C4-2B (cell line): ENCODE measurements at regions not wholly inside any gene's neighbourhood (a gene's known extent, or its start where the extent isn't known, plus 50 kb on each side); places are given as distances from the start of the nearest gene placed in this dataset.

Source experiments
- H3K27ac ChIP-seq: fragments of 450-650 bp; 2 replicates; pipeline ENCODE4 v1.5.1; 2017
- ZFX ChIP-seq: fragments of 450-650 bp; IDR thresholded peaks from 2 replicates; pipeline ENCODE4 v1.6.1; 2017
- TF ChIP-seq, protein P1 (sequence below): fragments of 450-650 bp; conservative IDR thresholded peaks from 2 replicates; pipeline ENCODE4 v1.5.1; 2017; ENCODE audit warnings: mild to moderate bottlenecking

DNA sequence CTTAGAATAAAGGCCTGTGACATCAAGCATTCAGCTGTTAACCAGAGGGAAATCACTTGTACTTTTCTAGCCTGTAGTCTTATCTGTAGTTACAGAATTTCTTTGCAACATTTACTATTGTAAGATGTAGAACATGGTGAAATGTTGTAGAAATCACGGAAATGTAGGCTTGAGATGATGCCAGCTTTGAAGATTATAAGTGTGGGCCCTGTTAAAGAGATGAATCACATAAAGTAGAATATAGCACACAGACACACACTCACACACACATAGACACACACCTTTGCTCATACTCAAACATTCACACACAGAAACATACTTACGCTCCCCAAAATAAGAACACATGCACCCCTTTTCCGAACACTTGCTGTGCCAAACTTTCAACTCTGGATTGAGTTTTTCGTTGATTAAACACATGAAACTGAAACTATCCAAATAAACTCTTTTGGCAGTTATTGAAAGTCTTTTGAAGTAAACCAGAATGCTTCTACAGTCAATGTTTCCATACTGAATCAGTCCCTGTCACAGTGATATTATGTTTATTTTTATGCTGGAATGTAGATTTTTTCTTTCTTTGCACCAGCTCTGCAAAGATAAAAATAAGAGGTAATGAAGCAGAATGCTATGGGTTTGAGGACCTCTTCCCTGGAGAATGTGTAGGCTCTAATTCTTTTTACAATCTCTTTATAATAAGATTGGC lies 230.3 kb upstream of the MEOX2 start:
- TF ChIP-seq, protein P1, sequence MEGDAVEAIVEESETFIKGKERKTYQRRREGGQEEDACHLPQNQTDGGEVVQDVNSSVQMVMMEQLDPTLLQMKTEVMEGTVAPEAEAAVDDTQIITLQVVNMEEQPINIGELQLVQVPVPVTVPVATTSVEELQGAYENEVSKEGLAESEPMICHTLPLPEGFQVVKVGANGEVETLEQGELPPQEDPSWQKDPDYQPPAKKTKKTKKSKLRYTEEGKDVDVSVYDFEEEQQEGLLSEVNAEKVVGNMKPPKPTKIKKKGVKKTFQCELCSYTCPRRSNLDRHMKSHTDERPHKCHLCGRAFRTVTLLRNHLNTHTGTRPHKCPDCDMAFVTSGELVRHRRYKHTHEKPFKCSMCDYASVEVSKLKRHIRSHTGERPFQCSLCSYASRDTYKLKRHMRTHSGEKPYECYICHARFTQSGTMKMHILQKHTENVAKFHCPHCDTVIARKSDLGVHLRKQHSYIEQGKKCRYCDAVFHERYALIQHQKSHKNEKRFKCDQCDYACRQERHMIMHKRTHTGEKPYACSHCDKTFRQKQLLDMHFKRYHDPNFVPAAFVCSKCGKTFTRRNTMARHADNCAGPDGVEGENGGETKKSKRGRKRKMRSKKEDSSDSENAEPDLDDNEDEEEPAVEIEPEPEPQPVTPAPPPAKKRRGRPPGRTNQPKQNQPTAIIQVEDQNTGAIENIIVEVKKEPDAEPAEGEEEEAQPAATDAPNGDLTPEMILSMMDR = no peak
- TF ChIP-seq ZFX = no peak

DNA sequence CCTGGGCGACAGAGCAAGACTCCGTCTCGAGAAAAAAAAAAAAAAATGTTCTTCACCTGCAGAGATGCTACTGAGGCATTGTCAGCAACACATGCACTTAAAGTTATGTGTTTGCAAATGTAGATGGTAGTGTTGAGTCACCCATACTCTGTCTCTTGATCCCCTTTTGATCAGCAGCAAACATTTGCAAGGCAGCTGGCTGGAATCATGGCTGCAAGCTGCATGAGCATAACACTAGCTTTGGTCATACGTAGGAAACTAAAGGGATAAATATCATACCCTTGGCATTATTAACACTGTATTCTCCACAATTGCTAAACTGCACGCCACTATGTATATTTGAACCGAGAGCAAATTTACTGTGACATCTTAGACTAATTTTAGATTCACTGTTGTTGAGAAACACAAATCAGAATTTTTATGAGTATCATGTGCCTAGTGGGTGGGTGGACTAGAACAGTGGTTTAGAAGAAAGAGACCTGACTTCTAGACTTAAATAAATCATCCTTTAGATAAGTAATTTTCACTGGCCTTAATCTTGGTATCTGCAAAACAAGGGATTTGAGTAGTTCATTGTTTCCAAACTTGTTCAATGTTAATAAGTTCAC lies 229.3 kb upstream of the MEOX2 start:
- no peak overlapping the region for H3K27ac ChIP-seq

More for the DNA sequence above, 230.3 kb upstream of the MEOX2 start:
- H3K27ac ChIP-seq = no peak overlapping the region

DNA sequence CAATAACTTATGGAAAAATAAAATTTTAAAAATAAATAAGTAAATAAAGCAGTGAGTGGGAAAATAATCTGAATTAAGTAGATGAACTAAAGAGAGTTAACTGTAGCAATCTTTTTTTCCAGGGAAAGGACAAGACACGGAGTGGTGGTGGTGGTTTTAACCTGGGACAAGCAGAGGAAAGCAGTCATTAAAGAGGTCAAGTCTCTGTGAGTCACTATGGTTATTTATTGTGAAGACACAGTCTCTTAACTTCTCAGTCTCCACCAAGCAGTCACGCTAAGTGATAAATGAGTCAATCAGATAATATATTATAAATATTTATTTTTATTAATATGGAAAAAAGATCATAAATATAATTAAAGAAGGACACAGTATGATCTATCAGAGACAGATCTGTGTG lies 228.1 kb upstream of the MEOX2 start:
- TF ChIP-seq ZFX = no peak
- TF ChIP-seq, protein P1 = no peak
- H3K27ac ChIP-seq = no peak overlapping the region

More for the DNA sequence above, 229.3 kb upstream of the MEOX2 start:
- no peak for TF ChIP-seq ZFX
- TF ChIP-seq, protein P1 = no peak

DNA sequence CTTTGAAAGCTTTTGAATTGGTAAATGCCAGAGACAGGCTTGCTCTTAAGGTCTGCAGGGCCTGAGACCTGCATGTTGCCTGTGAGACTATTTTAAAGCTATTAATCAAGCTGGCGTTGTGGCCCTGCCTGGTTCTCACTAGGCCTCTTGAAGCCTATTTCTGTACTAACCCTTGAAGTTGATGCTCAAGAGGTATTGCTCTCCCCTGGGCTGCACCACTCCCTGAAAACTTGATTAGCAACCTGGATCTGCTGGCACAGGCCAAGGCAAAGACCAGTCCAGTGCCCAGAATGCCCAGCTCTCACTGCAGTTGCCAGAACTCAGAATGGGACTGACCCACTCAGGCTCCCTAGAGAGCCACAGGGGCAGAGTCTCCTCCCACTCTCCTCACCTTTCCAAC lies 220.0 kb upstream of the MEOX2 start:
- H3K27ac ChIP-seq = no peak overlapping the region
- TF ChIP-seq, protein P1 = no peak
- TF ChIP-seq ZFX = no peak

DNA sequence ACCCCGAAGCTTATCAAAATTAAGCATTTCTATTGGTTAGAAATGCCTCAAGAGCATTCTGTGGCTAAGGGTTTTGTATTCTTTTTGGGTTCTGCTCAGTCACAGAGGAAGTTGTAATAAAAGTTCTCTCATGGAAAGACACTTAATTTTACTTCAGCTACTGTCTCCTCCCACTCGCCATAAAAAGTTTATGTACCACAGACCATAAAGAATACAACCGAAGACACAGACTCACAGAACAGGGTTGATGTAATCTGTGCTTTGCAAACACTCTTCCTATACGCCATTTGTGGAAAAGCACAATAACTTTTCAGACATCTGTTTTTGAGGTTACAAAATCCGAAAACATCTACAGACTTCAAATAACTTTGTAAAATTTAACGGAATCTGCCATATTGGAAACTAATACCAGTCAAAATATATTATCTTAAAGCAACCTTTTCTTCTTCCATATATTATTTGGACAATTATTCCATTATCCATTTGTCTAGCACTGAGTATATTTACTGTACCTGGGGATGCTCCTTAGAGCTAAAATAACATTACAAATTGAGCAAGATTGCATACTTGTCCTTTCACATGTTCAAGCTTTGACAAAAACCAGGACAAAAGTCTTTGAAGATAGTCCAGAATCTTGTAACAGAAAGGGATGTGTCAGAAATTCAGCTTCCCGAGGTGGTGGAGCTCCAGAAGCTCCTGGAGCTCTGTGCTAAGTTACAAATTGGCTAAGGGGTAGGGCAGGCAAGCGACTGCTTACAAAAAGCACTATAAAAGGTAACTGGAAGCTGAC lies 219.0 kb upstream of the MEOX2 start:
- H3K27ac ChIP-seq = no peak overlapping the region
- TF ChIP-seq, protein P1 = no peak
- no peak for TF ChIP-seq ZFX

DNA sequence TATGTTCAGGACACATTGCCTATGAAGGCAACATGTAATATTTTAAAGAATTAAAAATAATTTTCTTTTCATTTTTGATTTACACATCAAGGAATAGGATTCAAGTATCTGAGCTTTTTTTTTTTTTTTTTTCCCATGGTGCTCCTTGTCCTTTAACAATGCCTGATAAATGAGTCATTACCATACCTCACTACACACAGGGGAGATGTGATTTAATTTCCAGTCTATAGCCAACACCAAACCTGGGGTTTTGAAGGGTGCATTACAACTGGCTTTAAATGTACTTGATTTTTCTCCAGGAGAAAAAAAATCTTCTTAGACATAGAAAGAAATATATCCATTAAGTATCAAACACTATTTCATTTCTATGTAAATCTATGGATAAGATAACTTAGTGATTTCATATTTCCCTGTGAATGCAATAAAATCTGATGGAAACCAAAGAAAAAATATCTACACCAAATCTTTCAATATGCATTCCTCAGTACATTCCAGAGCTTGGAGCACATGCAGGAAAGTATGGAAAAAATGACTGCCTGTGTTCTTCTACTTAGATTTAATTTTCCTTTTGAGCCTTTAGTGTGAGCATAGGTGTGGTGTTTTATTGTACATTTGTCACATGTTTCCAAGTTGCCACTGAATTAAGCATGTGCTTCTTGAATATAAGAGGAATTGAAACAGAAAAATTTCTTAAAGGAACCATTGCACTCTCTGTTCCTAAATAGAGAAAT lies 204.8 kb upstream of the MEOX2 start:
- TF ChIP-seq ZFX = no peak
- TF ChIP-seq, protein P1 = no peak
- H3K27ac ChIP-seq = no peak overlapping the region
